Right lobe of liver (tissue), 4 donors: ENCODE measurements at regions not wholly inside any gene's neighbourhood (a gene's known extent, or its start where the extent isn't known, plus 50 kb on each side); places are given as distances from the start of the nearest gene placed in this dataset.

Experiments used
- CTCF ChIP-seq, 4 donors: fragments of 200-600 bp in 3 of 4; fragments of 450-650 bp in 1 of 4; IDR thresholded peaks; one replicate each; pipeline versions ENCODE4 v1.5.1 to v1.8.0; 2016 to 2022; ENCODE audit warnings: antibody characterized with exemption in 4 of 4, mild to moderate bottlenecking in 2 of 4
- POLR2A ChIP-seq: fragments of 450-650 bp; IDR thresholded peaks from one replicate; pipeline ENCODE4 v1.6.1; 2017; ENCODE audit warnings: antibody characterized with exemption, mild to moderate bottlenecking
- donor health status: DM: no; HTN: no; CAD: no.
- donor health status: DM: no; HTN: no; CAD: no.
- donor health status: DM: no; HTN: yes; CAD: no.

DNA sequence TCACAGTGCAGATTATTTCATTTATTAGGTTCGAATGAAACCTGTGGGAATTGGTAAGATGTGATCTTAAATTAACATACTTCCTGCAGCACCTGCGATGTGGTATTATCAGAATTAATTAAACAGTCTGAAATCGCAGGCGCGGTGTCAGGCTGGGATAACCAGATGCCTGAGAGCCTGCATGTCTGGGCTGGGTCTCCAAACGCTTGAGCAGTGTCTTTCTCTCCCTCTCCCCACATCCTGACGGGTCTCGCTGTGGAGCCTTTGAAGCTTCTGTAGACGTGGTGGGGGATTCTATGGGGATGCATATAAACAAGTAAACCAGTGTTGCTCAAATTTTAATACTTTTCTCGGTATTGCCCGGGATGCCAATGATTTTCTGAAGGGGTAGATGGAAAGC, 366.2 kb upstream of the SPRED2 start:
- TF ChIP-seq CTCF (IDR thresholded peaks at IDR 0.05) (no peak), POLR2A (no peak)
